Bone marrow (tissue), 2 donors: ENCODE measurements at regions not wholly inside any gene's neighbourhood (a gene's known extent, or its start where the extent isn't known, plus 50 kb on each side); places are given as distances from the start of the nearest gene placed in this dataset.
"Not testable (repeated sequence)": the region's sequence is repeated elsewhere in the genome, so short reads cannot be mapped to it uniquely, and the experiment has no call there.

Source experiments
- DNase-seq, 2 donors: peaks; one replicate each; lab custom pipeline; 2025; lab: John Stamatoyannopoulos, UW

DNA sequence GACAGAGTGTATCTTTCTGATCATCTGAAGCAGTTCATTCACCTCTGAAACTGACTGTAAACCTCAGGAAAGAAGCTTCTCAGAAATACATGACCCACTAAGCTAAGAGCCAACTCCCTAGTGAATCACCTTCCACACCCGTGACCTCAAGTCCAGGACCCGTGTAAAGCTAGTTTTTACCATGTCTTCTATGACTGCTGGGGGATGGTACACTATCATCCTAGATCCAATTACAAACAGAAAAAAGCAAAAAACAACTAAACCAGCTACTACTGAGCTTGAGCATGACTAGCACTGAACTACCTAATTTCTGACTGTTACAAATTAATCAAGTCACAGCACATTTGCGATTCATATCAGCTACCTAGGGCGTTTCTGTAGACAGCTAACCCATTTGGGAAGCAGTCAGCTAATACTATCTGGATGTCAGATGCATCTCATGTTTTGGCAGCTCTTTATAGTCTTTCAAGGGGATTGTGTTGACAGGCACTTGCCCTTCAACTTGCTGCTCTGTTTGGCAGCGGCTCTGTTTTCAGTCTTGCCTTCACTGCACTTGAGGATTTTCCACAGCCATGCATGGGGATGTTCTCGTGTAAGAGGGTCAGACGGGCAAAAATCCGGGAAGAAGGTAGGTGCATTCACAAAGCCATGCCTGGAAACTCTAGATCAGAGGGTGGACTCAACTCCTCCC is 350.3 kb downstream of the ANAPC1 start:
- not testable (repeated sequence) for DNase-seq

DNA sequence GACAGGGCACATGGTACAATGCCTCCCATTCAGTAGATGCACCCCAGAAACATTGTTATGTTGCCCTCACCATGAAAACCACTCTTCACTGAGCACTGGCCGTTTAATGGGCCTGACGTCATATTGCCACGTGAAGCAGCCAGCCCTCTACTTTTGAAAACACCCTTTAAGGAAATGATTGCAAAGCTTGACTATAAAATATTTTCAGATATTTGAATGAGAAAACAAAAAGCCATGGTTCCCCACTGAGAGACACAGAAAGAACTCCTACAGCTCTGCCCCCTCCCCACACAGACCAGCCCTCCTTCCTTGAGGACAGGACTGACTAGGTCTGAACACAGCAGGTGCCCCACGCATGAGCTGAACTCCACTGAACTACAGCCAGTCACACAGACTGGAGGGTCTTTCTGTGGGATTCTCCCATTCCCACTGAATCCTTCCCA is 349.1 kb downstream of the ANAPC1 start:
- DNase-seq: no peak

DNA sequence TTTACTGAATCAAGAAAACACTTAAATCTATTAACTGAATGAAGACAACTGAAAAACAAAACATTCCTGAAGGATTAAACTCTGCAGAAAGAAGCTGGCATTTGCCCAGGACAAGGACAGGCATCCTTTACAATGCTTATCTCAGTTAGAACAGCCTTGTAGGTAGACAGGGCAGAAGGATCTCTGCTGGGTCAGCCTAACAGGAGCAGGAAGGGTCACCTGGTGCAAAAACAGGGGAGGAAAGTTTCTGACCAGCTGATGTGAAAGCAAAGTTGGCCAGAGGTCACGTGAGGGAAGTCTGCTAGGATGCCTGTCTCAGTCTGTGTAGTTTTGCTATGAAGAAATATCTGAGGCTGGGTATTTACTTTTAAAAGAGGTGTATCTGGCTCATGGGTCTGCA is 348.6 kb downstream of the ANAPC1 start:
- DNase-seq: no peak

DNA sequence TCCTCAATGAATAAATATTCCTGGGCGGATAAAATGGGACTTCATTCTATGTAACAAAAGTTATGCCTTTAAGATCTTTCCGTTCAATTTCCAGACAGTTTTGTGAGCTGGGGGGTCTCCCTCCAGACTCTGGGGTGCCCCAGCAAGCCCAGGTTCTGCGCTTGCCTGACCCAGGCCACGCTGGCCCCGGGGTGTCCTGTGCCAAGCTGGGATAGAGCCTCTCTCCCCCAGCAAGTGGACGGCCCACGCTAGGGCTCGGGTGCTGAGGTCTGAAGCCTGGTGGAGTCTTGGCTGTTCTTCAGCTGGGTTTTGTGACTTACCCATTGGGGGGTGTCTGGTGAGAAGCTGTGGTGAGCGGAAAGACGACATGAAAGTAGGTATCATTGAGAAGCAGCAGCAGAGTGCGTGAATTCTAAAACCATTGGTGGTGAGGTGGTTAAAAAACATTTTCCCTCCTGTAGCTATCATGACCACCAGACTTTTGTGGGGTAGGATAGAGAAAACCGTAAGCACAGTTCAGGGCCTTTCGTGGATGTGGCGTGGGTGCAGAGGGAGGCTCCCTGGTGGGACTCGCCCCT is 346.8 kb downstream of the ANAPC1 start:
- no peak for DNase-seq

DNA sequence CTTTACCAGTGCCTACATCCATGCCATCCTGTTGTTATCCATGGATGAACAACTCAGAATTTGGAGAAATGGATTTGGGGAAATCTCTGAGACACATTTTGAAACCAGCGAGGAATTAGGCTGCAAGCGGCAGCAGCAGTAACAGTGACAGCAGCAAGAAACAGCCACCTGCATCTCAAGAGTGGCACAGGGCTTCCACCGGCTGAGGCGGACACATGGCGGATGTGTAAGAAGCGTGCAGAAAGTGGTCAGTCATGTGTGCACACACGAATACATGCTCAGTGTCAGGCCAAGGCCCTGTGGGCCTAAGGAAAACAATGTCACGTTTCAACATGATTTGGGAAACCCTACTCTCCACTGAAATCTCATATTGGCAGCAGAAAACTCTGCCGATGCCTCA is 344.0 kb downstream of the ANAPC1 start:
- not testable (repeated sequence) for DNase-seq

DNA sequence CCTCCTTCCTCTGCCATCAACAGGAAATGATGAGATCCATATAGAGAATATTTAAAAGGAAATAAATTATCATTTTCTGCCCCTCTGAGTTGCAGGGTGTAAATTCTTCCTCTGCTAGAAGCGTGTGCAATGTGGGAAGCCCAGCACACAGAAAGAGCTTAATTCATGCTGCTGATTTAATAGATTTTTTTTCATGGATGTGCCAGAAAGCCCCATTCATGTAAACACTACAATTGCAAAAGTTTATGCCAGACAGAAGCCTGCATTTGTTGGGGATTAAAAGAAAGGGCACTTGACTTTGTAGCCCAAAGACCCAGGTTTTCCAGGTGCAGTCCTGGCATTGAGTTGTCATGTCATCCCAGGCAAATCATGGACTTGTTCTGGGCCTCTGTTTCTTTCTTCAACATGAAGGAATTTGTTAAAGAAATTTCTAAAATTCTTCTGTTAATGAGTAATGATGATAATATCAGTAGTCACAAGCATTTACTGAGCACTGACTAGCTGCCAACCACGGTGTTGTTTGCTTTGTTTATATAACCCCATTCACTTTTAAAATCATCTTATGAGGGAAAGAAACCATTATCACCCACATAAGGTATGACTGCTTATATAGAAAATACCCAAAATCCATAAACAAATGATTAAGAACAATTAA is 341.7 kb downstream of the ANAPC1 start:
- DNase-seq: not testable (repeated sequence)

DNA sequence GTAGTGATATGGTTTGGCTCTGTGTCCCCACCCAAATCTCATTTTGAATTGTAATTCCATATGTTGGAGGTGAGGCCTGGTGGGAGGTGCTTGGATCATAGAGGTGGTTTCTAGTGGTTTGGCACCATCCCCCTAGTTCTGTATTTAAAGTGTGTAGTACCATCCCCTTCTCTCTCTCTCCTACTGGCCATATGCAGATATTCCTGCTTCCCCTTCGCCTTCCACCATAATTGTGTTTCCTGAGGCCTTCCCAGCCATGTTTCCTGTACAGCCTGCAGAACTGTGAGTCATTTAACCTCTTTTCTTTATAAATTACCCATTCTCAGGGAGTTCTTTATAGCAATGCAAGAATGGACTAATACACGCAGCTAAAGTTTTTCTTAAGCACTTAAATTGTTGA is 340.0 kb downstream of the ANAPC1 start:
- not testable (repeated sequence) for DNase-seq

DNA sequence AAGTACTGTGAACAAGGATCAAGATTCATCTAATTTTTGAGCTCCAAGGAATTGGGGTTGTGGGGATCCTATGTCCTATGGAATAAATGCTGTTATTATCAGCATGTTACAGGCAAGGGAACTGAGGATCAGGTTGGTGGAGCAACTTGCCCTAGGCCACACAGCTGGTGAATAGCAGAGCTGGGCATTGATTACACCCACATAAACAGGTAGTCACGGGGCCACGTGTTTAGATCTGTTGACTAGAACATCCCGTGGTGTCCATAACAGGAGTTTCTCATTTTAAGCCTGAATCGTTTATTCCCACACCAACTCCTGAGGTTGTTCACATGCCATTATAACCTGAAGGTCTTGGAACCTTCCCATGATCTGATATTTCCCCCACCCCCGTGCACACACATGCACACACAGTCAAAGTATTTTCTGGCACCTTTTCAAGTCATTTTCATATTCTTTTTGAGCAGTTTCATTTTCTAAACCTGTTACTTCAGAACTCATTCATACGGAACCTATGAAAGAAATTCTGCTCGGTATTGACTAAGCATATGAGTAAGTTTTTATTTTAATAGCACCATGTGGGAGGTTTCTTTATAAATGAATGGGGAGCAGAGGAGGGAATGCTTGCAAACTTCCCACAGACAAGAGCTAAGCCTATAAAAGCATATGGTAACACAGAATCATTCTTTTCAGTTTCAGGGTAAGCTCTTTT is 338.1 kb downstream of the ANAPC1 start:
- not testable (repeated sequence) for DNase-seq

DNA sequence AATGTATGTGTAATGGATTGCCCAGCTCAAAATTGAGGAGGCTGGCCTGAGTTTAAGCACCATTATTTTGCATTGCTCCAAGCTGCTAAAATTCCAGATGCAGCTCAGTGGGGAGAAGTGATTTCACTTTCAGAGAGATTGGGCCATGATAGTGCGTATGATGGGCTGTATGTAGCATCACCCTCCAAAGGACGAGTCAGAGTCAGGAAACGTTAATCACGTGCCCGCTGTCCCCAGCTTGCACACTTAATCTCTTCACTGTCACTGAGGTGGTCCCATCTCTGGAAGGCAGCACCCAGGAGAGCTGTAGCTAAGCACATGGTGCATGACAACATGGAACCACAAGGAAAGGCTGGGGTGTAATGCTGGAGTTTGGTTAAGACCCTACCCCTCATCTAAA is 337.4 kb downstream of the ANAPC1 start:
- DNase-seq: not testable (repeated sequence)

DNA sequence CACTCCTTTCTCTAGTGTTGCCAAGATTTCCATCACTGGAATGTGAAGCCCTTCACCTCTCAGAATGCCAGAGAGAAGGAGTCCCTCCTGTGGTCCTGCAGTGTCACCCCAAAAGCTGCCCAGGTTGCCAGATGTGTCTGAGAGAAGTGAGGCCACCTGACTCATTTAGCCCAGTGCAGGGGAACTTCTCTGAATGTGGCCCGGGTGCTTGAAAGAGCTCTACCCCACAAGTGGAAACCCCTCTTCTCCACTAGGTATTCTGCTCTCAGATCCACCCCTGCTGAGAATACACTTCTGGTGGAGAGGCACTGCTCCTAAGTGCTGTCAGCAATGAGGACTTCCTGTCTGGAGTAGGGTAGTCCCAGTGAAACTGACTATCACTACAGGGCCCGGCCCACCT is 334.8 kb downstream of the ANAPC1 start:
- DNase-seq: not testable (repeated sequence)

DNA sequence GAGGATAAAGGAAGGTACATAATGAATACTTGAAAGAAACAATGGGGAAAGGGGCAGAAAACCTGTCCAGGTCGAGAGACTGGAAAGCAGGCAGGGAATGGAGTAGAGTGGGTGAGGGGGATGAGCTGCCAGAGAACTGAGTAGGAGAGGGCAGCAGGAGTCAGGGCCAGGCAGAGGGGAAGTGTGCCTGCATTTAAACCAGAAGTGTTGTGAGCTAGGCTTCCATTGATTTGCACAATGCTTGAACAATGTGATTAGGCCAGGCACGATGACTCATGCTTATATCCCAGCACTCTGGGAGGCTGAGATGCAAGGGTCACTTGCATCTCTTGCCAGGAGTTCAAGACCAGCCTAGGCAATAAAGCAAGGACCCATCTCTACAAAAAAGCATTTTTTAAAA is 332.6 kb downstream of the ANAPC1 start:
- not testable (repeated sequence) for DNase-seq

DNA sequence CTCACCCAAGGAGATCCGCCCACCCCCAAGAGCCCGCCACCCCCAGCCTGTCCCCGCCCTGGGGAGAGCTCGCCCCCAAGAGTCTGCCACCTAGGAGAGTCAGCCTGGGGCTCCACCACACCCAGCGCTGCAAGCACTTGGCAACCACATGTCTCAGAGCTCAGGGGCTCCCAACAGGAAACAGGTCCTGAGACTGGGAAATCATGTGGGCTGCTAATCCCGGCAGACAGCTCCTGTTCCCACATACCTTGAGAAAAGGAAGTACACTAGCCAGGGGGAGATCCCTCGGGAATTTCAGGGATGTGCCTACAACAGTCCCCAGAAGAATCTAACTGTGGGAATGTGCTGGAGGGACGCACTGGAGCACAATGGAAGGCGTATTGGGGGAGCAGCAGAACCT is 331.4 kb downstream of the ANAPC1 start:
- DNase-seq: not testable (repeated sequence)

DNA sequence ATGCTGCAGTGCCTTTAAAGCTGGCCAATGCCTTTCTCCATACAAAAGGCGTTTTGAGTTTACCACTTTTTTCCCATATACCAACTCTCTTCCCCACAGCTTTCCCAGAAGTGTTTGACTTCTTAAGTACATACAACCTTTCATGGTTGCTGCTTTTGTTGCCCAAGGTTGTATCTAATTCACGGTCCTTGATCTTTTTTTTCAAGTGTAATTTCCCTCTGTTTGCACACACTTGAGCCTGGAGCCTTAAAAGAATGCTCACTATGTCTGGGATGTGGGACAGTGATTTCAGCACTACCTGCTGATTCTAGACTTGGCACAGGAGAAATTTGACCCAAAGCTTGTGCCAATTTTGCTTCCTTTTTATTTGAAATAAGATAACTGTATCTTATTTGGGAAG is 324.7 kb downstream of the ANAPC1 start:
- DNase-seq: not testable (repeated sequence)

DNA sequence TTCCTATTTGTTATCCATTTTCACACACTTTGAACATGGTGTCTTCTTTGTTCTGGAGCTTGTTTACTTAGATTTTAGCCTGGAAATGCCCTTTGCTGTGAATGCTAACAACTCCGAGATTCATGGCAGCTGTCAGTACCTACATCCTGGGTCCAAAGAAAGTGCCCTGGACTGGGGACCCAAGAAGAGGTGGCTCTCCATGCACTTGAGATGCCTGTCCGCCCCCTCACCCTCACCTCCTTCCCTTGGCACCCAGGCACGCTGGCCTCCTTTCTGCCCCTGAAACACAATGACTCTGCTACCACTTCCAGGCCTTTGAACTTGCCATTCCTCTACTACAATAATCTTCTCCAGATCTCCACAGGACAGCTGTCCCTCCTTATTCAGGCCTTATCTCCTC is 324.2 kb downstream of the ANAPC1 start:
- not testable (repeated sequence) for DNase-seq

DNA sequence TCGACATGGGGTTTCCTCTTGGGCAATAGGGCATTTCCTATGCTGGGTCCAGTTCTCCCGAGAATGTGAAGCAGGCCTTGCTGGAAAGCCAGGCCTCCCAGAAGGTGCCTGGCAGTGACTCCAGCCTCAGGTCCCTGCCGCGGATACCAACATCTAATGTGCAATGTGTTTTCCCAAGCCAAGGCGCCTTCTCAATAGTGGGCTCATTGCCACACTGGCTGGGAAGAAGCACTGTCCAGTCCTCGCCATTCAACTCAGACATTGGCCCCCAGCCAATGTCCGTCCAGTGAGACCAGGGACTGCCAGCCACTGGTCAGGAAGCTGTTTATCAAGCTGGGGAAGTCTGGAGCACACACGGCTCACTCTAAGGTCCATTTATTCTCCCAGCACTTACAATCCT is 317.9 kb downstream of the ANAPC1 start:
- DNase-seq: not testable (repeated sequence)

DNA sequence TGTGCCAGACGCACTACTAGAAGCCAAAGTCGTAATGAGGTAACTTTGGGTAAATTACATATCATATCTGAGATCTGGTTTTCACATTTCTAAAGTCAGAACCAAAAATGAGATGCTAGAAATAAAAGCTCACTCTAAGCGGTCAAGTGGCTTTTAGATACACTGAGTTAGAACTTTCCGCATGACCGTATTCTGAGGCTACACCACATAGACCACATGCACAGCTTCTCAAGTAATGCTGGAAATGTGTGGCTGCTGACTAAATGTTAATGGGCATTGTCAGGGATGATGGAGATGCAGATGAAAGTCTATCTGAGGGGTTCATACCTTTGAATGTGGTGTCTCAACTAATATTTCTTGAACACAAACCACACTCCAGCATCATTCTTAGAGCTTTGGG is 316.8 kb downstream of the ANAPC1 start:
- DNase-seq: not testable (repeated sequence)

DNA sequence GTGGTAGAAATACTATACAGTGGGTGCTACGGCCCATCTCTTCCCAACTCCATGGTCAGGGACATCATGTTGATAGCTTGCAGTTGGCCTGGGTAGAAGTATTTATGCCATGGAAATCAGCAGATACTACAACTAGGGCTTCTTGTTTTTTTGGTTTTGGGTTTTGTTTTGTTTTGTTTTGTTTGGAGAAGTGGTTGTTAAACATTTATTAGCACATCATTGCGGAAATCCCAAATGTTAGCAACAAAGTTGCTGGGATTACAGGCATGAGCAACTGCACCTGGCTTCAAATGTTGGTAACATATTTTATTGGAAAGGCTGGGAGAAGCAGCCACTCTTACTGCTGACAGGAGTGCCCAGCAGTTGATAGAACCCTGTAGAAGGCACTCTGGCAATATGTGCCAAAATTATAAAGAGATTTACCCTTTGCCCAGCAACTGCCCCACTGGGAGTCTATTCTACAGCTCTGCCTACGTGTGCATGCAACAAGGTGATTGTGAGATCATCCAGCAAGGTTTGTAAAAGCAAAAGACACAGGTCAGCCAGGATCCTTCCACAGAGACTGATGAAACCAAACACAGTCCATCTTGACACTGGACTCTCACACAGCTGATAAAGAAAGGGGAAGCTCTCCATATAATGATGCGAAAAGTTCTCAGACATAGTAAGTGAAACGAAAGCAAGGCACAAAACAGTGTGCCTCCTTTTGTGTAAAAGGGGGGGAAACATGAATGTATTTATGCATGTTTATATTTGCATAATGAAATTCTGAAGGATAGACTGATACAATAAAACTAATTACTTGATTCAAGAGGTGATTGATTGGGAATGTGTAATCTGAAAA is 314.4 kb downstream of the ANAPC1 start:
- peak in 1 of 2 donors; percentile 19 for DNase-seq

DNA sequence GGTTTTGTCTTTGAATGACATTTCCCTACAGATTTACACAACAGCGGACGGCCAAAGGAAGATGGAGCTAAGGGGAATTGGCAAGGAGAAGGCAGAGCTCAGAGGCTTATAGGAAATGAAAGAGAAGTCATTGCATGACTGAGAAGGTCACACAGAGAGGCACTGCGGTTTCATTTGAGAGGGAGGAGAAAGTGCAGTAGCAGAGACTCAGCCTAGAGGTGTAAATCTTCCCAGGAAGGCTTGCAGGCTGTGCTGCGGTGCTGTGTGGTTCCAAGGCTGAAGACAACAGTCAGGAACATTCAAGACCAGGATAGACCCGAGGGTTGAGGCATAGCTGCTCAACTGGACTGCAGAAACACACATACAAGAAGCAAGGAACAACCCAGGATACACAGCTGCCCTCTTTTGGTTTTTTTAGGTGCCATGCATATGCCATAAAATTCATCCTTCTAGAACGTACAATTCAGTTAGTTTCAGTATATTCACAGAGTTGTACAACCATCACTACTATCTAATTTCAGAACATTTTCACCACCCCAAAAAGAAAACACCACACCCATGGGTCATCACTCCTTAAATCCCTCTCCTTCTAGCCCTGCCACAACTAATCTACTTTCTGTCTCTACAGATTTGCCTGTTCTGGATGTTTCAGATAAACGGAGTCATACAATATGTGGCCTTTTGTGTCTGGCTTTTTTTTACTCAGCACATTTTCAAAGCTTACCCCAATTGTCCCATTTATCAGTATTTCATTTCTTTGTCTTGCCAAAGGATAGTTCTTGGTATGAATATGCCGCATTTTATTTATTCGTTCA is 313.5 kb downstream of the ANAPC1 start:
- not testable (repeated sequence) for DNase-seq

DNA sequence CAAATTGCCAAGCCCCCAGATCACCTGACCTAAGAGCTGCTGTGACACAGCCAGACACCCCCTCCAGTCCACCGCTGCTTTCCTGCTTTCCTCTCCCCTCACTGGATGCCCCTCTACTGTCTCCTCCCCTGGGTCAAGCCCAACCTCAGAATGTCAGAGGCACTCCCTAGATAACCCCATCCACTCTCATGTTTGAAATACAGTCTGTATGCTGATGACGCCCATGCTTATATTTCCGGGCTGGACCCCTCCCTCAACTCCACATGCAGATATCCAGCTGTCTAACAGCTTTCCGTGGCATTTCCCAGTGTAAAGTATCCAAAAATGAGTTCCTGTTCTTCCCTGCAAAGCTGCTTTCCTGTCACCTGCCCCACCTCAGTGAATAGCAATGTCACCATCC is 309.2 kb downstream of the ANAPC1 start:
- not testable (repeated sequence) for DNase-seq

DNA sequence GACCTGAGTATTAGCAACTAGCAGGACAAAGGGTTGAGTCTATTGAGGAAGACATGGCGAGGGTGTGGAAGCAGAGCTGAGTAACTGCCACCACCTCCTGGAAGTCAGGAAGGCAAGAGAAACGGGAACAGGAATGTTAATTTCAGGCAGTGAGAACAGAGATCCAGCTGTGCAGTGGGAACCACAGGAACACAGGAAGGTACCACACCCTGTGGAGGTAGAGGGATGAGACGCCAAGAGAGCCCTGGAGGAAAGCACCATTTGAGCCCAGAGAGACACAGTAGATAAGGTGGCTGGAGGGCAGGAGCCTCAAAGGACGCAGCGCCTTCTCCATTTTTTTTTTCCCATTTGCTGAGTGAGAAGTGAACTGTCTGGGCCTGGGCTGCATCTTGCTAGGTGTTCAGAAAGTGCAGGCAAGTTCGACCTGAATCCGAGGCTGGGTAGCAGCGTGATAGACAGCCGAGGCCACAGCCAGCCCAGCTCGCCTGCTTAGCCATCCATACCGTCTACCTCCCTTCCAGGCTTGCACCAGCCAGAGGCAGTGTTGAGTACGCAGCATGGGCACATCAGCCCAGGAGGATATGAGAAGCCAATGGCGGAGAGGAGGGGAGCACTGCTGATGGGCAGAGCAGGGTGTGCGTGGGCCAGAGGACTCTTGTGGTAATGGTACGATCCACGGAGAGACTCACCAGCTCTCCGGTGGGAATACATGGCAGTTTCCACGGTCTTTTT is 306.7 kb downstream of the ANAPC1 start:
- DNase-seq: not testable (repeated sequence)
